H1 (cell line): ENCODE measurements at regions not wholly inside any gene's neighbourhood (a gene's known extent, or its start where the extent isn't known, plus 50 kb on each side); places are given as distances from the start of the nearest gene placed in this dataset.

Experiments
- ATF2 ChIP-seq: IDR thresholded peaks from 2 replicates; pipeline ENCODE4 v1.6.1; 2012; ENCODE audit warnings: low read length, inconsistent platforms
- CTCF ChIP-seq, 3 experiments: IDR thresholded peaks; 1 replicate in 2 of 3; 2 replicates in 1 of 3; pipeline versions ENCODE4 v1.5.1 to v1.6.1; 2011; ENCODE audit warnings: low read length in 3 of 3, mild to moderate bottlenecking in 3 of 3, inconsistent platforms in 2 of 3, low read depth in 1 of 3, moderate library complexity in 1 of 3; ENCODE audit not compliant: insufficient read depth in 1 of 3; ENCODE audit errors: control extremely low read depth in 1 of 3
- EGR1 ChIP-seq: IDR thresholded peaks from 2 replicates; pipeline ENCODE4 v1.6.1; 2011; ENCODE audit warnings: low read depth, low read length, borderline replicate concordance
- MAX ChIP-seq: IDR thresholded peaks from 2 replicates; pipeline ENCODE4 v1.6.1; 2012; ENCODE audit warnings: inconsistent platforms
- YY1 ChIP-seq: IDR thresholded peaks from 2 replicates; pipeline ENCODE4 v1.6.1; 2011; ENCODE audit warnings: low read depth, mild to moderate bottlenecking, low read length

GRCh38 chr14:87121716-87122115, 871.3 kb downstream of the GALC start:
- no peak for TF ChIP-seq ATF2
- TF ChIP-seq CTCF (IDR thresholded peaks at IDR 0.05; ENCODE audit: control extremely low read depth in 1 of 3, insufficient read depth in 1 of 3, low read depth in 1 of 3, low read length in 3 of 3): no peak
- TF ChIP-seq MAX: no peak
- no peak for TF ChIP-seq YY1
- TF ChIP-seq EGR1: no peak
